ENCODE measurements at regions not wholly inside any gene's neighbourhood (a gene's known extent, or its start where the extent isn't known, plus 50 kb on each side); places are given as distances from the start of the nearest gene placed in this dataset.

GRCh38 chr4:160819791-160820190 is 1344.0 kb downstream of the FSTL5 start:
- Histone ChIP-seq H3K27me3 (ENCODE audit: control insufficient read depth, insufficient read depth, low read length) (no peaks in the 10 kb centered on the region), H3K9me3 (ENCODE audit: control insufficient read depth, insufficient read depth, low read length) (no peaks in the 10 kb centered on the region), H3K4me3 (ENCODE audit: low read length) (no peak overlapping the region), H3K36me3 (ENCODE audit: control insufficient read depth, insufficient read depth, low read length) (no peaks in the 10 kb centered on the region), H3K27ac (ENCODE audit: low read length) (no peak overlapping the region), H3K4me1 (ENCODE audit: control insufficient read depth, insufficient read depth, low read length) (no peaks in the 10 kb centered on the region)
- DNase-seq (ENCODE audit: low read depth, low spot score) = no peak
- no CpG with 5 or more reads among the region's 3 CpGs for whole genome bisulfite sequencing (ENCODE audit: insufficient coverage, insufficient read length)

- Histone ChIP-seq H3K27me3 (ENCODE audit: control insufficient read depth, insufficient read depth, low read length) (no peaks in the 10 kb centered on the region), H3K27ac (ENCODE audit: low read length) (no peak overlapping the region), H3K9me3 (ENCODE audit: control insufficient read depth, insufficient read depth, low read length) (no peaks in the 10 kb centered on the region), H3K4me1 (ENCODE audit: control insufficient read depth, insufficient read depth, low read length) (no peaks in the 10 kb centered on the region), H3K36me3 (ENCODE audit: control insufficient read depth, insufficient read depth, low read length) (no peaks in the 10 kb centered on the region), H3K4me3 (ENCODE audit: low read length) (no peak overlapping the region)
- DNase-seq (ENCODE audit: low read depth, low spot score) = no peak
- no CpG with 5 or more reads among the region's 2 CpGs for WGBS (ENCODE audit: insufficient coverage, insufficient read length)
These were observed 1339.3 kb downstream of the FSTL5 start for GRCh38 chr4:160824481-160824880.

GRCh38 chr4:160825644-160826338 is 1338.0 kb downstream of the FSTL5 start:
- no peak for DNase-seq (ENCODE audit: low read depth, low spot score)
- no peaks in the 10 kb centered on the region for H3K9me3 ChIP-seq (ENCODE audit: control insufficient read depth, insufficient read depth, low read length)
- no peaks in the 10 kb centered on the region for H3K36me3 ChIP-seq (ENCODE audit: control insufficient read depth, insufficient read depth, low read length)
- no peaks in the 10 kb centered on the region for H3K27me3 ChIP-seq (ENCODE audit: control insufficient read depth, insufficient read depth, low read length)
- no peaks in the 10 kb centered on the region for H3K4me1 ChIP-seq (ENCODE audit: control insufficient read depth, insufficient read depth, low read length)
- H3K27ac ChIP-seq (ENCODE audit: low read length) = no peak overlapping the region
- H3K4me3 ChIP-seq (ENCODE audit: low read length) = no peak overlapping the region
- 100% methylated on average over 1 of the region's 8 CpGs for WGBS (ENCODE audit: insufficient coverage, insufficient read length)

GRCh38 chr4:160826339-160826679 is 1337.5 kb downstream of the FSTL5 start:
- Histone ChIP-seq H3K36me3 (ENCODE audit: control insufficient read depth, insufficient read depth, low read length) (no peaks in the 10 kb centered on the region), H3K9me3 (ENCODE audit: control insufficient read depth, insufficient read depth, low read length) (no peaks in the 10 kb centered on the region), H3K4me1 (ENCODE audit: control insufficient read depth, insufficient read depth, low read length) (no peaks in the 10 kb centered on the region), H3K4me3 (ENCODE audit: low read length) (no peak overlapping the region), H3K27ac (ENCODE audit: low read length) (no peak overlapping the region), H3K27me3 (ENCODE audit: control insufficient read depth, insufficient read depth, low read length) (no peaks in the 10 kb centered on the region)
- DNase-seq (ENCODE audit: low read depth, low spot score) = no peak
- no CpG with 5 or more reads among the region's 10 CpGs for WGBS (ENCODE audit: insufficient coverage, insufficient read length)

- no peaks in the 10 kb centered on the region for H3K27me3 ChIP-seq (ENCODE audit: control insufficient read depth, insufficient read depth, low read length)
- no CpG with 5 or more reads among the region's 2 CpGs for WGBS (ENCODE audit: insufficient coverage, insufficient read length)
- no peaks in the 10 kb centered on the region for H3K9me3 ChIP-seq (ENCODE audit: control insufficient read depth, insufficient read depth, low read length)
- no peak overlapping the region for H3K27ac ChIP-seq (ENCODE audit: low read length)
- no peak for DNase-seq (ENCODE audit: low read depth, low spot score)
- no peaks in the 10 kb centered on the region for H3K36me3 ChIP-seq (ENCODE audit: control insufficient read depth, insufficient read depth, low read length)
- no peak overlapping the region for H3K4me3 ChIP-seq (ENCODE audit: low read length)
- H3K4me1 ChIP-seq (ENCODE audit: control insufficient read depth, insufficient read depth, low read length) = no peaks in the 10 kb centered on the region
These were observed 1332.5 kb downstream of the FSTL5 start for GRCh38 chr4:160831165-160831922.

GRCh38 chr4:160835789-160836188 is 1328.0 kb downstream of the FSTL5 start:
- H3K4me3 ChIP-seq (ENCODE audit: low read length) = no peak overlapping the region
- DNase-seq (ENCODE audit: low read depth, low spot score) = peak; percentile 35
- no peaks in the 10 kb centered on the region for H3K27me3 ChIP-seq (ENCODE audit: control insufficient read depth, insufficient read depth, low read length)
- H3K4me1 ChIP-seq (ENCODE audit: control insufficient read depth, insufficient read depth, low read length) = no peaks in the 10 kb centered on the region
- WGBS (ENCODE audit: insufficient coverage, insufficient read length) = no CpG with 5 or more reads among the region's 3 CpGs
- no peak overlapping the region for H3K27ac ChIP-seq (ENCODE audit: low read length)
- no peaks in the 10 kb centered on the region for H3K36me3 ChIP-seq (ENCODE audit: control insufficient read depth, insufficient read depth, low read length)
- H3K9me3 ChIP-seq (ENCODE audit: control insufficient read depth, insufficient read depth, low read length) = no peaks in the 10 kb centered on the region

GRCh38 chr4:160836431-160836830 is 1327.4 kb downstream of the FSTL5 start:
- Histone ChIP-seq H3K4me1 (ENCODE audit: control insufficient read depth, insufficient read depth, low read length) (no peaks in the 10 kb centered on the region), H3K27ac (ENCODE audit: low read length) (no peak overlapping the region), H3K27me3 (ENCODE audit: control insufficient read depth, insufficient read depth, low read length) (no peaks in the 10 kb centered on the region), H3K9me3 (ENCODE audit: control insufficient read depth, insufficient read depth, low read length) (no peaks in the 10 kb centered on the region), H3K4me3 (ENCODE audit: low read length) (no peak overlapping the region), H3K36me3 (ENCODE audit: control insufficient read depth, insufficient read depth, low read length) (no peaks in the 10 kb centered on the region)
- no peak for DNase-seq (ENCODE audit: low read depth, low spot score)
- WGBS (ENCODE audit: insufficient coverage, insufficient read length) = no CpG with 5 or more reads among the region's 2 CpGs

GRCh38 chr4:160846121-160846520 is 1317.7 kb downstream of the FSTL5 start:
- no peak overlapping the region for H3K27ac ChIP-seq (ENCODE audit: low read length)
- WGBS (ENCODE audit: insufficient coverage, insufficient read length) = no CpG with 5 or more reads among the region's 2 CpGs
- H3K4me3 ChIP-seq (ENCODE audit: low read length) = no peak overlapping the region
- DNase-seq (ENCODE audit: low read depth, low spot score) = no peak
- no peaks in the 10 kb centered on the region for H3K36me3 ChIP-seq (ENCODE audit: control insufficient read depth, insufficient read depth, low read length)
- H3K4me1 ChIP-seq (ENCODE audit: control insufficient read depth, insufficient read depth, low read length) = no peaks in the 10 kb centered on the region; the same call in 1 of the 2 replicates
- no peaks in the 10 kb centered on the region for H3K27me3 ChIP-seq (ENCODE audit: control insufficient read depth, insufficient read depth, low read length)
- H3K9me3 ChIP-seq (ENCODE audit: control insufficient read depth, insufficient read depth, low read length) = no peaks in the 10 kb centered on the region

- Histone ChIP-seq H3K27ac (ENCODE audit: low read length) (no peak overlapping the region), H3K27me3 (ENCODE audit: control insufficient read depth, insufficient read depth, low read length) (no peaks in the 10 kb centered on the region), H3K36me3 (ENCODE audit: control insufficient read depth, insufficient read depth, low read length) (no peaks in the 10 kb centered on the region), H3K9me3 (ENCODE audit: control insufficient read depth, insufficient read depth, low read length) (no peaks in the 10 kb centered on the region), H3K4me1 (ENCODE audit: control insufficient read depth, insufficient read depth, low read length) (no peaks in the 10 kb centered on the region; the same call in 1 of the 2 replicates), H3K4me3 (ENCODE audit: low read length) (no peak overlapping the region)
- WGBS (ENCODE audit: insufficient coverage, insufficient read length) = no CpG with 5 or more reads among the region's 1 CpG
- DNase-seq (ENCODE audit: low read depth, low spot score) = no peak
These were observed 1316.6 kb downstream of the FSTL5 start for GRCh38 chr4:160847228-160847627.

GRCh38 chr4:160848489-160848888 is 1315.3 kb downstream of the FSTL5 start:
- H3K27ac ChIP-seq (ENCODE audit: low read length) = no peak overlapping the region
- WGBS (ENCODE audit: insufficient coverage, insufficient read length) = no CpG with 5 or more reads among the region's 4 CpGs
- no peak for DNase-seq (ENCODE audit: low read depth, low spot score)
- no peaks in the 10 kb centered on the region for H3K9me3 ChIP-seq (ENCODE audit: control insufficient read depth, insufficient read depth, low read length)
- H3K36me3 ChIP-seq (ENCODE audit: control insufficient read depth, insufficient read depth, low read length) = no peaks in the 10 kb centered on the region
- no peaks in the 10 kb centered on the region; the same call in 1 of the 2 replicates for H3K4me1 ChIP-seq (ENCODE audit: control insufficient read depth, insufficient read depth, low read length)
- no peaks in the 10 kb centered on the region for H3K27me3 ChIP-seq (ENCODE audit: control insufficient read depth, insufficient read depth, low read length)
- no peak overlapping the region for H3K4me3 ChIP-seq (ENCODE audit: low read length)

Data from iPS DF 6.9 (cell line).